ENCODE measurements at regions not wholly inside any gene's neighbourhood (a gene's known extent, or its start where the extent isn't known, plus 50 kb on each side); places are given as distances from the start of the nearest gene placed in this dataset.

GRCh38 chrX:69238114-69238886 is 73.0 kb upstream of the PJA1 start:
- no peak for DNase-seq (ENCODE audit: low spot score)

GRCh38 chrX:69237236-69237635 is 72.0 kb upstream of the PJA1 start:
- TF ChIP-seq CTCF (IDR thresholded peaks at IDR 0.05) (no peak), POLR2A (IDR thresholded peaks at IDR 0.05) (no peak), POLR2AphosphoS5 (IDR thresholded peaks at IDR 0.05) (no peak)
- Histone ChIP-seq H3K4me1 (replicated peaks) (no peaks in the 10 kb centered on the region), H3K9me3 (no peaks in the 10 kb centered on the region), H3K27ac (no peak overlapping the region), H3K4me3 (no peak overlapping the region), H3K27me3 (replicated peaks; ENCODE audit: insufficient read depth) (no peaks in the 10 kb centered on the region), H3K36me3 (no peaks in the 10 kb centered on the region)
- intact Hi-C loops (cut with DNase I) = no loop called here
- 39% methylated on average over 3 of the region's 5 CpGs for WGBS
- DNase-seq (ENCODE audit: low spot score) = no peak

More at GRCh38 chrX:69238114-69238886, 73.0 kb upstream of the PJA1 start:
- Histone ChIP-seq H3K4me1 (replicated peaks) (no peaks in the 10 kb centered on the region), H3K27ac (no peak overlapping the region), H3K36me3 (no peaks in the 10 kb centered on the region), H3K9me3 (no peaks in the 10 kb centered on the region), H3K27me3 (replicated peaks; ENCODE audit: insufficient read depth) (no peaks in the 10 kb centered on the region), H3K4me3 (no peak overlapping the region)
- no peak for TF ChIP-seq POLR2AphosphoS5 (IDR thresholded peaks at IDR 0.05)
- TF ChIP-seq POLR2A (IDR thresholded peaks at IDR 0.05) = no peak
- no peak for TF ChIP-seq CTCF (IDR thresholded peaks at IDR 0.05)
- whole genome bisulfite sequencing = 19% methylated on average over 7 of the region's 18 CpGs
- intact Hi-C loops (cut with DNase I) = no loop called here

DNA sequence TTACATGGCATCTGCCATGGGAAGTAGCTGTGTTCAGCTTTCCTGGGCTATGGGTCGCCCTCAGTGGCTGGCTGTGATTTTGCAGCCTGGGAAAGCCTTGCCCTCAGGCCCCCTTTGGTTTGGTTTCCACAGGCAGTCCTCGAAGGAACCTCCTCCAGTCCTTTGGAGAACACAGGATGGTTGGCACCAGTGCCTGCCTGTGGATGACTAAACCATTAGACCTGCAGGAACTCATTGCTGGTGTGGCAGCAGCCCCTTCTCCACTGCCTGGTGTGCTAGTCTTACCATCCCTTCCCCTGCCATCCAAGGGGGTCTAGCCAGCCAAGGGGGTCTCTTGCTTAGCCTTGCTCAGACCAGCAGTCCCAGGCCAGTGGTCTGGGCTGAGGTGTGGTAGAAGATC is 71.4 kb upstream of the PJA1 start:
- Histone ChIP-seq H3K27ac (no peak overlapping the region), H3K9me3 (no peaks in the 10 kb centered on the region), H3K27me3 (replicated peaks; ENCODE audit: insufficient read depth) (no peaks in the 10 kb centered on the region), H3K4me1 (replicated peaks) (no peaks in the 10 kb centered on the region), H3K36me3 (no peaks in the 10 kb centered on the region), H3K4me3 (no peak overlapping the region)
- no peak for TF ChIP-seq POLR2AphosphoS5 (IDR thresholded peaks at IDR 0.05)
- TF ChIP-seq POLR2A (IDR thresholded peaks at IDR 0.05) = no peak
- no peak for TF ChIP-seq CTCF (IDR thresholded peaks at IDR 0.05)
- WGBS = 80% methylated on average over 1 of the region's 2 CpGs
- intact Hi-C loops (cut with DNase I) = no loop called here
- no peak for DNase-seq (ENCODE audit: low spot score)

GRCh38 chrX:69234624-69235023 is 69.4 kb upstream of the PJA1 start:
- DNase-seq (ENCODE audit: low spot score) = no peak
- H3K9me3 ChIP-seq = no peaks in the 10 kb centered on the region
- intact Hi-C loops (cut with DNase I) = no loop called here

More at GRCh38 chrX:69234624-69235023, 69.4 kb upstream of the PJA1 start:
- no peaks in the 10 kb centered on the region for H3K4me1 ChIP-seq (replicated peaks)
- H3K27me3 ChIP-seq (replicated peaks; ENCODE audit: insufficient read depth) = no peaks in the 10 kb centered on the region
- no peaks in the 10 kb centered on the region for H3K36me3 ChIP-seq
- H3K4me3 ChIP-seq = no peak overlapping the region
- no peak overlapping the region for H3K27ac ChIP-seq
- TF ChIP-seq POLR2A (IDR thresholded peaks at IDR 0.05) = no peak
- no peak for TF ChIP-seq POLR2AphosphoS5 (IDR thresholded peaks at IDR 0.05)
- no peak for TF ChIP-seq CTCF (IDR thresholded peaks at IDR 0.05)
